AG09319 (cell line): ENCODE measurements at regions not wholly inside any gene's neighbourhood (a gene's known extent, or its start where the extent isn't known, plus 50 kb on each side); places are given as distances from the start of the nearest gene placed in this dataset.
"Not testable (repeated sequence)": the region's sequence is repeated elsewhere in the genome, so short reads cannot be mapped to it uniquely, and the experiment has no call there.

Source experiments
- DNase-seq: peaks from one replicate; pipeline ENCODE4 v3.0.0-alpha.2; 2010; ENCODE audit warnings: low read depth; ENCODE audit errors: extremely low read depth
- CTCF ChIP-seq: IDR thresholded peaks from 2 replicates; pipeline ENCODE4 v1.5.1; 2011; ENCODE audit warnings: low read depth, mild to moderate bottlenecking, inconsistent platforms, low read length, moderate library complexity

GRCh38 chr10:100628061-100628460 is 92.3 kb downstream of the HIF1AN start:
- no peak for DNase-seq
- TF ChIP-seq CTCF = no peak

GRCh38 chr10:100631192-100631591 is 95.4 kb downstream of the HIF1AN start:
- no peak for TF ChIP-seq CTCF
- DNase-seq = no peak

GRCh38 chr10:100632027-100632426 is 96.3 kb downstream of the HIF1AN start:
- no peak for DNase-seq
- no peak for TF ChIP-seq CTCF

- TF ChIP-seq CTCF = no peak
- DNase-seq = no peak
Measured at GRCh38 chr10:100634034-100634433, 98.3 kb downstream of the HIF1AN start.

GRCh38 chr10:100636848-100637553 is 101.3 kb downstream of the HIF1AN start:
- no peak for TF ChIP-seq CTCF

GRCh38 chr10:100637785-100638184 is 102.0 kb downstream of the HIF1AN start:
- no peak for DNase-seq
- TF ChIP-seq CTCF = peak; percentile 31

More at GRCh38 chr10:100636848-100637553, 101.3 kb downstream of the HIF1AN start:
- DNase-seq = no peak

GRCh38 chr10:100638969-100639368 is 103.2 kb downstream of the HIF1AN start:
- DNase-seq = not testable (repeated sequence)
